DOHH2 (cell line): ENCODE measurements at regions not wholly inside any gene's neighbourhood (a gene's known extent, or its start where the extent isn't known, plus 50 kb on each side); places are given as distances from the start of the nearest gene placed in this dataset.

Experiments
- H3F3A ChIP-seq: fragments of 200-600 bp; sonication (generic), shearing (Covaris generic); 2 replicates; pipeline ENCODE4 v1.6.0; 2016; ENCODE audit warnings: antibody characterized with exemption, mild to moderate bottlenecking; ENCODE audit not compliant: control insufficient read depth, insufficient read depth
- H3K27ac ChIP-seq: fragments of 200-600 bp; sonication (generic); 2 replicates; pipeline ENCODE4 v1.5.1; 2014; ENCODE audit warnings: low read depth, mild to moderate bottlenecking, low read length, moderate library complexity
- H3K27me3 ChIP-seq: fragments of 200-600 bp; sonication (generic); 2 replicates; pipeline ENCODE4 v1.6.1; 2014; ENCODE audit warnings: mild to moderate bottlenecking, low read length, mixed read lengths; ENCODE audit not compliant: control insufficient read depth
- H3K36me3 ChIP-seq: fragments of 200-600 bp; sonication (generic); 2 replicates; pipeline ENCODE4 v1.6.1; 2014; ENCODE audit warnings: mild to moderate bottlenecking, low read length, moderate library complexity, mixed read lengths; ENCODE audit not compliant: control insufficient read depth
- H3K4me1 ChIP-seq: fragments of 200-600 bp; sonication (generic); 2 replicates; pipeline ENCODE4 v1.6.1; 2014; ENCODE audit warnings: mild to moderate bottlenecking, low read length, mixed read lengths; ENCODE audit not compliant: control insufficient read depth
- H3K4me2 ChIP-seq: fragments of 200-600 bp; sonication (generic); 2 replicates; pipeline ENCODE4 v1.6.0; 2014; ENCODE audit warnings: mild to moderate bottlenecking, low read length, moderate library complexity
- H3K4me3 ChIP-seq: fragments of 200-600 bp; sonication (generic); 2 replicates; pipeline ENCODE4 v1.5.1; 2014; ENCODE audit warnings: mild to moderate bottlenecking, low read length, mixed read lengths
- H3K79me2 ChIP-seq: fragments of 200-600 bp; sonication (generic); 2 replicates; pipeline ENCODE4 v1.6.1; 2014; ENCODE audit warnings: mild to moderate bottlenecking, low read length, mixed read lengths; ENCODE audit not compliant: control insufficient read depth
- H3K9me2 ChIP-seq: fragments of 200-600 bp; sonication (generic); replicated peaks from 2 replicates; pipeline ENCODE4 v1.6.1; 2014; ENCODE audit warnings: mild to moderate bottlenecking, low read length, mixed read lengths; ENCODE audit not compliant: control insufficient read depth
- H3K9me3 ChIP-seq: fragments of 200-600 bp; sonication (generic); 2 replicates; pipeline ENCODE4 v1.6.1; 2014; ENCODE audit warnings: antibody characterized with exemption, low read length, mixed read lengths; ENCODE audit not compliant: control insufficient read depth, insufficient read depth
- H4K20me1 ChIP-seq: fragments of 200-600 bp; sonication (generic); 2 replicates; pipeline ENCODE4 v1.6.0; 2014; ENCODE audit warnings: low read depth, mild to moderate bottlenecking, antibody characterized with exemption, low read length, moderate library complexity; ENCODE audit not compliant: control insufficient read depth, insufficient read depth
- CTCF ChIP-seq: fragments of 200-600 bp; sonication (generic); IDR thresholded peaks from one replicate; pipeline ENCODE4 v1.5.1; 2014; ENCODE audit warnings: antibody characterized with exemption, mild to moderate bottlenecking, low read depth, low read length; ENCODE audit not compliant: poor library complexity, severe bottlenecking
- EZH2phosphoT487 ChIP-seq: fragments of 200-600 bp; sonication (generic); IDR thresholded peaks from 2 replicates; pipeline ENCODE4 v1.6.1; 2017; ENCODE audit warnings: borderline replicate concordance, mild to moderate bottlenecking, antibody characterized with exemption, low read length, moderate library complexity, mixed read lengths

GRCh38 chr5:124839371-124839998 is 93.0 kb upstream of the ZNF608 start:
- H3K4me3 ChIP-seq, result no peak overlapping the region
- no peaks in the 10 kb centered on the region for H4K20me1 ChIP-seq
- no peaks in the 10 kb centered on the region for H3K79me2 ChIP-seq

GRCh38 chr5:124841829-124842712 is 95.6 kb upstream of the ZNF608 start:
- no peak overlapping the region for H3K27ac ChIP-seq
- H3K36me3 ChIP-seq, result no peaks in the 10 kb centered on the region
- H3K4me1 ChIP-seq, result peaks cover 15% of the 10 kb centered on the region
- no peak for TF ChIP-seq CTCF
- TF ChIP-seq EZH2phosphoT487, result no peak
- no peaks in the 10 kb centered on the region for H3K79me2 ChIP-seq
- H3K4me3 ChIP-seq, result no peak overlapping the region
- H3K4me2 ChIP-seq, result no peak overlapping the region
- no peaks in the 10 kb centered on the region for H3K9me3 ChIP-seq
- H3K9me2 ChIP-seq, result no peaks in the 10 kb centered on the region
- no peaks in the 10 kb centered on the region for H3K27me3 ChIP-seq
- no peaks in the 10 kb centered on the region for H4K20me1 ChIP-seq
- H3F3A ChIP-seq, result peaks cover 2% of the 10 kb centered on the region; the same call in 1 of the 2 replicates

More at GRCh38 chr5:124839371-124839998, 93.0 kb upstream of the ZNF608 start:
- no peak overlapping the region for H3K4me2 ChIP-seq
- H3K27ac ChIP-seq, result no peak overlapping the region
- no peaks in the 10 kb centered on the region for H3K27me3 ChIP-seq
- no peaks in the 10 kb centered on the region for H3K9me2 ChIP-seq
- H3K9me3 ChIP-seq, result no peaks in the 10 kb centered on the region
- peaks cover 15% of the 10 kb centered on the region for H3K4me1 ChIP-seq
- no peak for TF ChIP-seq EZH2phosphoT487
- no peak for TF ChIP-seq CTCF
- peaks cover 2% of the 10 kb centered on the region; the same call in 1 of the 2 replicates for H3F3A ChIP-seq
- H3K36me3 ChIP-seq, result no peaks in the 10 kb centered on the region

GRCh38 chr5:124842725-124843595 is 96.5 kb upstream of the ZNF608 start:
- Histone ChIP-seq H3K27ac (no peak overlapping the region), H3K79me2 (no peaks in the 10 kb centered on the region), H3K27me3 (no peaks in the 10 kb centered on the region), H3F3A (peaks cover 2% of the 10 kb centered on the region; the same call in 1 of the 2 replicates), H3K36me3 (no peaks in the 10 kb centered on the region), H3K9me3 (no peaks in the 10 kb centered on the region), H3K4me2 (no peak overlapping the region), H3K9me2 (no peaks in the 10 kb centered on the region), H3K4me3 (no peak overlapping the region), H4K20me1 (no peaks in the 10 kb centered on the region), H3K4me1 (peaks cover 16% of the 10 kb centered on the region)
- no peak for TF ChIP-seq EZH2phosphoT487
- no peak for TF ChIP-seq CTCF
